CD14-positive monocyte (primary cell): ENCODE measurements at regions not wholly inside any gene's neighbourhood (a gene's known extent, or its start where the extent isn't known, plus 50 kb on each side); places are given as distances from the start of the nearest gene placed in this dataset.

Source experiments
- DNase-seq, 3 donors: peaks; one replicate each; pipeline ENCODE4 v3.0.0-alpha.2; 2011 to 2022
- H2AFZ ChIP-seq: 2 replicates; pipeline ENCODE4 v1.6.0; 2012; ENCODE audit warnings: mild to moderate bottlenecking, low read depth, low read length, inconsistent platforms; ENCODE audit not compliant: insufficient read depth, poor library complexity, severe bottlenecking
- H3K27ac ChIP-seq, 2 donors: 1 replicate in 1 of 2; 2 replicates in 1 of 2; pipeline ENCODE4 v1.5.1; 2012 to 2013; ENCODE audit warnings: low read length in 2 of 2, control low read depth in 1 of 2, inconsistent platforms in 1 of 2, low read depth in 1 of 2, mild to moderate bottlenecking in 1 of 2
- H3K27me3 ChIP-seq, 2 donors: one replicate each; pipeline versions ENCODE4 v1.6.0 to v1.6.1; 2011 to 2013; ENCODE audit warnings: low read length in 2 of 2; ENCODE audit not compliant: control insufficient read depth in 2 of 2, insufficient read depth in 2 of 2
- H3K36me3 ChIP-seq, 2 donors: replicated peaks in 1 of 2; 1 replicate in 1 of 2; 2 replicates in 1 of 2; pipeline versions ENCODE4 v1.5.1 to v1.6.1; 2012 to 2013; ENCODE audit warnings: low read length in 2 of 2, control low read depth in 1 of 2, inconsistent platforms in 1 of 2, mild to moderate bottlenecking in 1 of 2; ENCODE audit not compliant: insufficient read depth in 2 of 2, control insufficient read depth in 1 of 2
- H3K4me1 ChIP-seq, 2 donors: 1 replicate in 1 of 2; 2 replicates in 1 of 2; pipeline versions ENCODE4 v1.5.1 to v1.6.1; 2012 to 2013; ENCODE audit warnings: low read length in 2 of 2, control low read depth in 1 of 2, inconsistent platforms in 1 of 2, mild to moderate bottlenecking in 1 of 2, moderate library complexity in 1 of 2; ENCODE audit not compliant: insufficient read depth in 2 of 2, control insufficient read depth in 1 of 2
- H3K4me2 ChIP-seq: replicated peaks from 2 replicates; pipeline ENCODE3; 2012; ENCODE audit warnings: low read length, moderate library complexity, mild to moderate bottlenecking; ENCODE audit not compliant: poor library complexity, severe bottlenecking; ENCODE audit errors: extremely low read depth
- H3K4me3 ChIP-seq, 3 experiments: fragments of 200-600 bp in 1 of 3; sonication (generic) in 1 of 3; replicated peaks in 1 of 3; 1 replicate in 2 of 3; 2 replicates in 1 of 3; pipeline ENCODE4 v1.5.1; 2011 to 2013; ENCODE audit warnings: low read length in 3 of 3, mild to moderate bottlenecking in 3 of 3, control low read depth in 2 of 3, low read depth in 2 of 3, inconsistent platforms in 1 of 3, moderate library complexity in 1 of 3
- H3K79me2 ChIP-seq: 2 replicates; pipeline ENCODE4 v1.6.0; 2012; ENCODE audit warnings: mild to moderate bottlenecking, control low read depth, inconsistent platforms, low read length, moderate library complexity; ENCODE audit not compliant: insufficient read depth
- H3K9ac ChIP-seq: 2 replicates; pipeline ENCODE4 v1.6.0; 2017; ENCODE audit warnings: low read length, mild to moderate bottlenecking; ENCODE audit not compliant: insufficient read depth, poor library complexity, severe bottlenecking
- H3K9me3 ChIP-seq, 2 donors: replicated peaks in 1 of 2; 1 replicate in 1 of 2; 2 replicates in 1 of 2; pipeline versions ENCODE4 v1.5.1 to v1.6.1; 2012 to 2013; ENCODE audit warnings: low read length in 2 of 2, control low read depth in 1 of 2; ENCODE audit not compliant: control insufficient read depth in 1 of 2, insufficient read depth in 1 of 2
- H4K20me1 ChIP-seq: 2 replicates; pipeline ENCODE4 v1.6.0; 2012; ENCODE audit warnings: mild to moderate bottlenecking, low read length, control low read depth, moderate library complexity; ENCODE audit not compliant: insufficient read depth
- H3K27ac Mint-ChIP-seq, 7 donors: one replicate each; pipeline ENCODE4 v1.8.0; 2020; ENCODE audit warnings: mild to moderate bottlenecking in 7 of 7, mixed read lengths in 7 of 7, moderate library complexity in 6 of 7, inconsistent platforms in 2 of 7
- H3K27me3 Mint-ChIP-seq, 3 donors: one replicate each; pipeline ENCODE4 v1.8.0; 2021 to 2022; ENCODE audit warnings: low read depth in 3 of 3, mild to moderate bottlenecking in 3 of 3, mixed read lengths in 3 of 3, moderate library complexity in 3 of 3, inconsistent platforms in 1 of 3
- H3K36me3 Mint-ChIP-seq, 2 donors: one replicate each; pipeline ENCODE4 v1.8.0; 2020; ENCODE audit warnings: mixed read lengths in 2 of 2, inconsistent platforms in 1 of 2, mild to moderate bottlenecking in 1 of 2
- H3K4me1 Mint-ChIP-seq: one replicate; pipeline ENCODE4 v1.8.0; 2020; ENCODE audit warnings: mild to moderate bottlenecking, mixed read lengths
- H3K4me3 Mint-ChIP-seq, 2 donors: one replicate each; pipeline ENCODE4 v1.8.0; 2020; ENCODE audit warnings: mild to moderate bottlenecking in 2 of 2, mixed read lengths in 2 of 2, moderate library complexity in 1 of 2
- H3K9me3 Mint-ChIP-seq, 7 donors: one replicate each; pipeline ENCODE4 v1.8.0; 2020 to 2022; ENCODE audit warnings: mixed read lengths in 7 of 7, mild to moderate bottlenecking in 6 of 7, moderate library complexity in 6 of 7, inconsistent platforms in 2 of 7
- CTCF ChIP-seq: fragments of 200-600 bp; IDR thresholded peaks from one replicate; pipeline ENCODE4 v1.8.0; 2022; ENCODE audit warnings: antibody characterized with exemption, mild to moderate bottlenecking
- WGBS: methylation state at CpG from one replicate; pipeline ENCODE4 v1.1.5; 2013; ENCODE audit warnings: missing lambda C conversion rate; ENCODE audit not compliant: insufficient coverage; 5-methylcytosine and 5-hydroxymethylcytosine counted together
- intact Hi-C, 2 donors: fragments of 100-400 bp; cut with micrococcal nuclease; formaldehyde crosslinking; loops; one replicate each; pipeline versions ENCODE4 v1.15.0 to v1.15.1; 2023

GRCh38 chr2:180513389-180513788 is 467.0 kb upstream of the UBE2E3 start:
- DNase-seq = no peak
- H3K27ac ChIP-seq = no peak overlapping the region
- WGBS = 100% methylated on average over 1 of the region's 1 CpG
- H3K36me3 ChIP-seq = no peaks in the 10 kb centered on the region
- H2AFZ ChIP-seq = no peak overlapping the region
- peaks cover 1 to 8% (median 6%) of the 10 kb centered on the region in 3 donors for H3K27me3 Mint-ChIP-seq
- peaks cover 0 to 1% of the 10 kb centered on the region in 2 donors for H3K27me3 ChIP-seq
- no peak overlapping the region for H3K9ac ChIP-seq
- no peaks in the 10 kb centered on the region for H3K79me2 ChIP-seq
- H3K4me3 ChIP-seq = no peak overlapping the region
- H3K27ac Mint-ChIP-seq = no peak overlapping the region
- no peaks in the 10 kb centered on the region for H4K20me1 ChIP-seq
- H3K36me3 Mint-ChIP-seq = no peaks in the 10 kb centered on the region
- TF ChIP-seq CTCF = no peak
- no peaks in the 10 kb centered on the region for H3K4me1 ChIP-seq
- H3K4me1 Mint-ChIP-seq = peaks cover 2% of the 10 kb centered on the region
- H3K9me3 ChIP-seq = no peaks in the 10 kb centered on the region
- intact Hi-C loops = no loop called here
- no peak overlapping the region for H3K4me3 Mint-ChIP-seq
- no peak overlapping the region for H3K4me2 ChIP-seq
- peaks cover 0 to 2% (median 0%) of the 10 kb centered on the region in 7 donors for H3K9me3 Mint-ChIP-seq

DNA sequence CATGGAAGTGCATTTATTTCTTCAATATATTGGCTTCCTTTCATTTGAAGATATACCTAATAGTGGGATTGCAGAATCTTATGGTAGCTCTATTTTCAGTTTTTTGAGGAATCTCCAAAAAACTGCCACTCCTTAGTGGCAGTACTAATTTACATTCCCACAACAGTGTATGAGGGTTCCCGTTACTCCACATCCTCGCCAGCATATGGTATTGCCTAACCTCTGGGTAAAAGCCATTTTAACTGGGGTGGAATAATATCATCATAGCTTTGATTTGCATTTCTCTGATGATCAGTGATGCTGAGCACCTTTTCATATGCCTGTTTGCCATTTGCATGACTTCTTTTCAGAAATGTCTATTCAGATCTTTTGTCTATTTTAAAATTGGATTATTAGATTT is 471.9 kb upstream of the UBE2E3 start:
- no peak overlapping the region for H3K4me2 ChIP-seq
- no peak for DNase-seq
- Mint-ChIP-seq H3K27ac (no peak overlapping the region), H3K4me1 (no peaks in the 10 kb centered on the region), H3K36me3 (no peaks in the 10 kb centered on the region), H3K27me3 (peaks cover 1 to 9% (median 4%) of the 10 kb centered on the region in 3 donors), H3K9me3 (peaks cover 0 to 2% (median 0%) of the 10 kb centered on the region in 7 donors), H3K4me3 (no peak overlapping the region)
- no peaks in the 10 kb centered on the region for H3K9me3 ChIP-seq
- H3K36me3 ChIP-seq = no peaks in the 10 kb centered on the region
- no peak overlapping the region for H3K4me3 ChIP-seq
- no peaks in the 10 kb centered on the region for H3K4me1 ChIP-seq
- H4K20me1 ChIP-seq = no peaks in the 10 kb centered on the region
- no peaks in the 10 kb centered on the region for H3K79me2 ChIP-seq
- no CpG with 5 or more reads among the region's 2 CpGs for WGBS
- H3K27ac ChIP-seq = no peak overlapping the region
- H3K27me3 ChIP-seq = no peaks in the 10 kb centered on the region
- H3K9ac ChIP-seq = no peak overlapping the region
- H2AFZ ChIP-seq = no peak overlapping the region
- intact Hi-C loops = no loop called here
- TF ChIP-seq CTCF = no peak
